ENCODE measurements at regions not wholly inside any gene's neighbourhood (a gene's known extent, or its start where the extent isn't known, plus 50 kb on each side); places are given as distances from the start of the nearest gene placed in this dataset.

DNA sequence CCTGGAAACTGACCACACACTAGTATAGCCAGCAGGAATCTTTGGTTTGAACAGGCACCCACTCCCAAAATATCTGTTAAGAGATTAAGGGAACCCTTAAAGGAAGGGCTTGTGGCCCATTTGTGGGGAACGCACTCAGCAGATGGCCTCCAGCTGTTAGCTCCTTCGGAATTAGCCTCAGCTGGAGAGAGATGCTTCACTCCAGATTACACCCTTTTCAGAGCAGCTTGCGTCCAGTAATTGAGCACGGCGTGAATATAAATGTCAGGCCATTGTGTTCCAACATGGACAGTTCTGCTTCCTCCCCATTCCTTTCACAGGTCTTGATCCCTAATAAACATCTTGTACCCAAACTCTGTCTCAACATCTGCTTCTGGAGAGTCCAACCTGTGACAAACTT lies 397.8 kb downstream of the SEC23A start:
- no peak for DNase-seq (ENCODE audit: low read depth)
- in situ Hi-C loops (cut with HindIII; ENCODE audit: low sequenced_read_pairs): no loop called here
- H3K4me3 ChIP-seq (ENCODE audit: low read depth, low read length): no peak overlapping the region
- TF ChIP-seq, protein P1, sequence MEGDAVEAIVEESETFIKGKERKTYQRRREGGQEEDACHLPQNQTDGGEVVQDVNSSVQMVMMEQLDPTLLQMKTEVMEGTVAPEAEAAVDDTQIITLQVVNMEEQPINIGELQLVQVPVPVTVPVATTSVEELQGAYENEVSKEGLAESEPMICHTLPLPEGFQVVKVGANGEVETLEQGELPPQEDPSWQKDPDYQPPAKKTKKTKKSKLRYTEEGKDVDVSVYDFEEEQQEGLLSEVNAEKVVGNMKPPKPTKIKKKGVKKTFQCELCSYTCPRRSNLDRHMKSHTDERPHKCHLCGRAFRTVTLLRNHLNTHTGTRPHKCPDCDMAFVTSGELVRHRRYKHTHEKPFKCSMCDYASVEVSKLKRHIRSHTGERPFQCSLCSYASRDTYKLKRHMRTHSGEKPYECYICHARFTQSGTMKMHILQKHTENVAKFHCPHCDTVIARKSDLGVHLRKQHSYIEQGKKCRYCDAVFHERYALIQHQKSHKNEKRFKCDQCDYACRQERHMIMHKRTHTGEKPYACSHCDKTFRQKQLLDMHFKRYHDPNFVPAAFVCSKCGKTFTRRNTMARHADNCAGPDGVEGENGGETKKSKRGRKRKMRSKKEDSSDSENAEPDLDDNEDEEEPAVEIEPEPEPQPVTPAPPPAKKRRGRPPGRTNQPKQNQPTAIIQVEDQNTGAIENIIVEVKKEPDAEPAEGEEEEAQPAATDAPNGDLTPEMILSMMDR (IDR thresholded peaks at IDR 0.05; ENCODE audit: low read depth, low read length, missing control alignments): no peak

DNA sequence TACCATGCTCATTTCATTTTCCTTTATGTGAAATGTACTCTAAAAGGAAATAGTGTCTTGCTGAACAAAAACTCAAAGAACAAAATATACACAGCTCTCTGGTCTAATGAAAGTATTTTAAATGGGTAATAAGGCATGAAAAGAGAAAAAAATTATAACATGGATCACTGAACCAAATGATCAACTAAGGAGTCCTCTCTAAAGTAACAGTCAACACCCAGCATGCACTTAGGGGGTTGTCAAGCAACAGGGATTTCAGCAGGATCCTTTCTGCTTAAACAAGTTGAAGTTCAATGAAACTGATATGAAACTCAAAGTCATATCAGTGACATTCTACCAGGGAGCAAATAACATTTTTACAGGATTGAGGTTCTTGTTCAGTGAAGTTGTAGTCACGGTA lies 398.8 kb downstream of the SEC23A start:
- TF ChIP-seq, protein P1 (IDR thresholded peaks at IDR 0.05; ENCODE audit: low read depth, low read length, missing control alignments): no peak
- in situ Hi-C loops (cut with HindIII; ENCODE audit: low sequenced_read_pairs): no loop called here
- DNase-seq (ENCODE audit: low read depth): no peak
- H3K4me3 ChIP-seq (ENCODE audit: low read depth, low read length): no peak overlapping the region

DNA sequence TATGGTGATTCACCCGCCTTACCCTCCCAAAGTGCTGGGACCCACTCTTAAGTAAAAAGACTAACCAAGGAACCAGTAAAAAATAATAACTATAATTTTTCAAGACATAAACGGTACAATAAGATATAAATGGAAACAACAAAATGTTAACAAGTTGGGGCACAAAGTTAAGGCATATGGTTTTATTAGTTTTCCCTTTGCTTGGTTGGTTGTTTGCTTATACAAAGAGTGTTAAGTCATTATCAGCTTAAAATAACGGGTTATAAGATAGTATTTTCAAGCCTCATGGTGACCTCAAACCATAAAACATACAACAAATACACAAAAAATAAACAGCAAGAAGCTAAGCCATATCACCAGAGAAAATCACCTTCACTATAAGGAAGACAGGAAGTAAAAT lies 406.1 kb downstream of the SEC23A start:
- DNase-seq (ENCODE audit: low read depth): no peak
- no peak overlapping the region for H3K4me3 ChIP-seq (ENCODE audit: low read depth, low read length)
- in situ Hi-C loops (cut with HindIII; ENCODE audit: low sequenced_read_pairs): no loop called here
- TF ChIP-seq, protein P1 (IDR thresholded peaks at IDR 0.05; ENCODE audit: low read depth, low read length, missing control alignments): no peak

DNA sequence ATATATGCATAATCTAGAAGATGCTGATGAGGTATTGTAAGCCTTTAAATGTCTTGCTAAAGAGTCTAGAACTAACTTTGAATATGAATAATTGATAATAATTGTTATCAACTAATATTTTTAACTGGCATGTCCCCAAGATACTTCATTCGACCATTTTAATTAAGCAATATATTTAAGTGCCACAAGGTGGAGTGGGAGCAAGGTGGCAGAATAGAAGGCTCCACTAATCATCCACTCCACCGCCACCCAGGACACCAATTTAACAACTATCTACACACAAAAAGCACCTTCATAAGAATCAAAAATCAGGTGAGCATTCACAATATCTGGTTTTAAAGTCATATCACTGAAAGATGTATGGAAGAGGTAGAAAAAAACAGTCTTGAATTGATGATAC lies 409.6 kb downstream of the SEC23A start:
- TF ChIP-seq, protein P1 (IDR thresholded peaks at IDR 0.05; ENCODE audit: low read depth, low read length, missing control alignments): no peak
- in situ Hi-C loops (cut with HindIII; ENCODE audit: low sequenced_read_pairs): no loop called here
- H3K4me3 ChIP-seq (ENCODE audit: low read depth, low read length): no peak overlapping the region
- no peak for DNase-seq (ENCODE audit: low read depth)

DNA sequence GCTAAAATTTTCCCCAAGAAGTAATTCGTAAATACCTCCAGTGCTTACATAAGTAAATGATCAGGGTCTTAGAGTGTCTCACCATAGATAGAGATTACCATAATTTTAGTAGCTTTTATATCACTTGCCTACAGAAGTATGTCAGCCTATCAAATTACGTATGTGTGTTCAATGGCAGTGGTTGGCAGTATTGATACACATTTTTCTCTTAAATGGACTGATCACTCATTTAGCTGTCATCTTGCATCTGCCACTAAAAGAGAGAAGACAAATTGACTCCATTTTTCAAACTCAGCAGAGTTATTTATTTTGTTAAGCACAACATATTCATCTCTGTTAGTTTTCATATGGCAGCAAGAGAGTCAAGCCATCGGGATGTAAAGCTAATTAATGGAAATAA lies 413.1 kb upstream of the CLEC14A start:
- TF ChIP-seq, protein P1 (IDR thresholded peaks at IDR 0.05; ENCODE audit: low read depth, low read length, missing control alignments): no peak
- DNase-seq (ENCODE audit: low read depth): no peak
- in situ Hi-C loops (cut with HindIII; ENCODE audit: low sequenced_read_pairs): no loop called here
- no peak overlapping the region for H3K4me3 ChIP-seq (ENCODE audit: low read depth, low read length)

DNA sequence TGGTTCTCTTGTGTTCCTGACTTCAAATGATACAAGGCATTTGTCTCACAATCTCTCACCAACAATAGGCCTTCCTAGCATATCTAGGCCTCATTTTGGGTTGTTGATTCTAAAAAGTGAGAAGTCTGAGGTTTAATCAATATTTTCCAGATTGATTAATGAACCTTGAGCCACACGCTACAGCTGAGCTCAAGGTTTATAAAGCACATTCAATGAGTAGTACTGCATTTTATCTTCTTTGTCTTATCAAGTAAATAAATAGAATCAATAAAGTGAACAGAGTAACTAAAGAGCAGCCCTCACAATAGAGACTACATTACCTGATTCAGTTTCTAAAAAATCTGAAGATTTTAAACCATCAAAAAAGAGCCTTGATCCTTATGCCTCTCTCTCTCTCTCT lies 407.5 kb upstream of the CLEC14A start:
- in situ Hi-C loops (cut with HindIII; ENCODE audit: low sequenced_read_pairs): no loop called here
- TF ChIP-seq, protein P1 (IDR thresholded peaks at IDR 0.05; ENCODE audit: low read depth, low read length, missing control alignments): no peak
- no peak for DNase-seq (ENCODE audit: low read depth)

DNA sequence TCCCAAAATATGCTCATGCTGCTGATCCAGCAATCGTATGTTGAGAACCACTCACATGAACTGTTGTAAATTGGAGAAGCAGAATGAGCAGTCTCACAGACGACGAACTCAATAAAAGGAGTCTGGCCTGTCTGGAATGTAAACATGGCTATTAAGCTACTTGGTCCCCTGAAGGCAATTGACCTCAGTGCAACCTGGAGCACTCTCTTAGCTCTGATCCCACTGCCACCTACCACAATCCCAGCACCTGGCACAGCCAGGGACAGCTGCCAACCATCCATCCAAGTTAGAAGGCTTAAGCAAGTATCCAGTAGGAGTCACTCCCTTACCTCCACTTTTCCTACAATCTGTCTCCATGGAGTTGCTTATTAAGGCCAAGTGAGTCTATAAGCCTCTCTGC lies 406.9 kb upstream of the CLEC14A start:
- in situ Hi-C loops (cut with HindIII; ENCODE audit: low sequenced_read_pairs): no loop called here
- TF ChIP-seq, protein P1 (IDR thresholded peaks at IDR 0.05; ENCODE audit: low read depth, low read length, missing control alignments): no peak
- DNase-seq (ENCODE audit: low read depth): no peak
- no peak overlapping the region for H3K4me3 ChIP-seq (ENCODE audit: low read depth, low read length)

More for the DNA sequence above, 407.5 kb upstream of the CLEC14A start:
- H3K4me3 ChIP-seq (ENCODE audit: low read depth, low read length): no peak overlapping the region

Data from astrocyte of the cerebellum (primary cell).